ENCODE measurements at regions not wholly inside any gene's neighbourhood (a gene's known extent, or its start where the extent isn't known, plus 50 kb on each side); places are given as distances from the start of the nearest gene placed in this dataset.

DNA sequence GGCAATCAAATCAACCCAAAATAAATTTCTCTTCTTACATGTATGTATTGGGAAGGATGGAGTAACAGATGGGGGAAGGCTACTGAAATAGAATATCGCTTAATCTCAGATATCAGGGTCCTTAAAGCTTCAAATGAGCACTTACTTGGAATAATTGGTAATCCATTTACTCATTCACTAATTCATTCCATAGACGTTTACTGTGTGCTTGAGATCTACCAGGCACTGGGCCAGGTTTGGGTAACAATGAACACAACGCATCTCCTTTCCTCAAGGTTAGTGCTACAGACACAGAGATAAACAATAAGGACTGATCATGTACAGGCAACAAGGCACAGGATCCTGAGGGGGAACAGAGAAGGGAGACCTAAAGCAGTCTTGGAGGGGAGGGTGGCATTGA, 54.4 kb upstream of the KRR1 start:
- TF ChIP-seq RAD21 (IDR thresholded peaks at IDR 0.05; ENCODE audit: low read depth) (no peak), TAF1 (IDR thresholded peaks at IDR 0.05; ENCODE audit: low read depth) (no peak), CEBPB (IDR thresholded peaks at IDR 0.05) (no peak), EP300 (IDR thresholded peaks at IDR 0.05; ENCODE audit: borderline replicate concordance) (no peak), TCF12 (IDR thresholded peaks at IDR 0.05; ENCODE audit: low read depth) (no peak), CREB1 (IDR thresholded peaks at IDR 0.05; ENCODE audit: low read depth) (no peak), NFIC (IDR thresholded peaks at IDR 0.05) (no peak)
- TF ChIP-seq, protein P1, sequence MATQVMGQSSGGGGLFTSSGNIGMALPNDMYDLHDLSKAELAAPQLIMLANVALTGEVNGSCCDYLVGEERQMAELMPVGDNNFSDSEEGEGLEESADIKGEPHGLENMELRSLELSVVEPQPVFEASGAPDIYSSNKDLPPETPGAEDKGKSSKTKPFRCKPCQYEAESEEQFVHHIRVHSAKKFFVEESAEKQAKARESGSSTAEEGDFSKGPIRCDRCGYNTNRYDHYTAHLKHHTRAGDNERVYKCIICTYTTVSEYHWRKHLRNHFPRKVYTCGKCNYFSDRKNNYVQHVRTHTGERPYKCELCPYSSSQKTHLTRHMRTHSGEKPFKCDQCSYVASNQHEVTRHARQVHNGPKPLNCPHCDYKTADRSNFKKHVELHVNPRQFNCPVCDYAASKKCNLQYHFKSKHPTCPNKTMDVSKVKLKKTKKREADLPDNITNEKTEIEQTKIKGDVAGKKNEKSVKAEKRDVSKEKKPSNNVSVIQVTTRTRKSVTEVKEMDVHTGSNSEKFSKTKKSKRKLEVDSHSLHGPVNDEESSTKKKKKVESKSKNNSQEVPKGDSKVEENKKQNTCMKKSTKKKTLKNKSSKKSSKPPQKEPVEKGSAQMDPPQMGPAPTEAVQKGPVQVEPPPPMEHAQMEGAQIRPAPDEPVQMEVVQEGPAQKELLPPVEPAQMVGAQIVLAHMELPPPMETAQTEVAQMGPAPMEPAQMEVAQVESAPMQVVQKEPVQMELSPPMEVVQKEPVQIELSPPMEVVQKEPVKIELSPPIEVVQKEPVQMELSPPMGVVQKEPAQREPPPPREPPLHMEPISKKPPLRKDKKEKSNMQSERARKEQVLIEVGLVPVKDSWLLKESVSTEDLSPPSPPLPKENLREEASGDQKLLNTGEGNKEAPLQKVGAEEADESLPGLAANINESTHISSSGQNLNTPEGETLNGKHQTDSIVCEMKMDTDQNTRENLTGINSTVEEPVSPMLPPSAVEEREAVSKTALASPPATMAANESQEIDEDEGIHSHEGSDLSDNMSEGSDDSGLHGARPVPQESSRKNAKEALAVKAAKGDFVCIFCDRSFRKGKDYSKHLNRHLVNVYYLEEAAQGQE (IDR thresholded peaks at IDR 0.05; ENCODE audit: low read depth) = no peak
- TF ChIP-seq, protein P2, sequence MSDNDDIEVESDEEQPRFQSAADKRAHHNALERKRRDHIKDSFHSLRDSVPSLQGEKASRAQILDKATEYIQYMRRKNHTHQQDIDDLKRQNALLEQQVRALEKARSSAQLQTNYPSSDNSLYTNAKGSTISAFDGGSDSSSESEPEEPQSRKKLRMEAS (IDR thresholded peaks at IDR 0.05) = no peak

All from Ishikawa (cell line).